ENCODE measurements at regions not wholly inside any gene's neighbourhood (a gene's known extent, or its start where the extent isn't known, plus 50 kb on each side); places are given as distances from the start of the nearest gene placed in this dataset.

DNA sequence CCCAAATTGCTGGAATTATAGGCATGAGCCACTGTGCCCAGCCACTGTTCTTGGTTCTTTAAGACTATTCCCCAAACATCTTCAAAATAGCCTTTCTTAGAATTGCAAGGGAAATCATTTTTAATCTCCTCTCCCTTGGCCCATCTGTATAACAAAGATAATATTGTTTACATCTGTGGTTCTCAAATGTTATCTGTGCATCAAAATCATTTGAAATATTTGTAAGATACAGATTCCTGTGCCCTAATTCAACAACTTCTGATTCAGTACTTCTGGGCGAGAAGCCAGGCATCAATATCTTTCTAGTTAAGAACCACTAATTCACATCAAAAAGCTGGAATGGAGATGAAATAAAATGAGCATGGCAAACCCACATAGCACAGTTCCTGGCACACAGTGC is 83.0 kb downstream of the TMPRSS5 start (continued):
- TF ChIP-seq, protein P1, sequence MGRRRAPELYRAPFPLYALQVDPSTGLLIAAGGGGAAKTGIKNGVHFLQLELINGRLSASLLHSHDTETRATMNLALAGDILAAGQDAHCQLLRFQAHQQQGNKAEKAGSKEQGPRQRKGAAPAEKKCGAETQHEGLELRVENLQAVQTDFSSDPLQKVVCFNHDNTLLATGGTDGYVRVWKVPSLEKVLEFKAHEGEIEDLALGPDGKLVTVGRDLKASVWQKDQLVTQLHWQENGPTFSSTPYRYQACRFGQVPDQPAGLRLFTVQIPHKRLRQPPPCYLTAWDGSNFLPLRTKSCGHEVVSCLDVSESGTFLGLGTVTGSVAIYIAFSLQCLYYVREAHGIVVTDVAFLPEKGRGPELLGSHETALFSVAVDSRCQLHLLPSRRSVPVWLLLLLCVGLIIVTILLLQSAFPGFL (CRISPR knock-in tag; IDR thresholded peaks at IDR 0.05) = no peak
- TF ChIP-seq FOXA3 (CRISPR knock-in tag; conservative IDR thresholded peaks at IDR 0.05 in 1 of 2, IDR thresholded peaks at IDR 0.05 in 1 of 2) = peak in 1 of 2 experiments; percentile 86; a peak in 2 of 4 replicates
- 0 out of 4 replicates have a peak, but pooled peaks of 1 of the 2 experiments have one; percentile 62 for TF ChIP-seq TEAD1 (CRISPR knock-in tag; IDR thresholded peaks at IDR 0.05)
- TF ChIP-seq PHF8 (IDR thresholded peaks at IDR 0.05; ENCODE audit: borderline replicate concordance, low read length) = no peak
- peak; percentile 77 for TF ChIP-seq EP300 (IDR thresholded peaks at IDR 0.05; ENCODE audit: low read length)
- TF ChIP-seq MYBL2 (IDR thresholded peaks at IDR 0.05; ENCODE audit: low read depth) = no peak
- TF ChIP-seq MYBL2 (CRISPR knock-in tag; IDR thresholded peaks at IDR 0.05; ENCODE audit: borderline replicate concordance) = no peak
- peak; percentile 83 for TF ChIP-seq ARID1B (IDR thresholded peaks at IDR 0.05)

DNA sequence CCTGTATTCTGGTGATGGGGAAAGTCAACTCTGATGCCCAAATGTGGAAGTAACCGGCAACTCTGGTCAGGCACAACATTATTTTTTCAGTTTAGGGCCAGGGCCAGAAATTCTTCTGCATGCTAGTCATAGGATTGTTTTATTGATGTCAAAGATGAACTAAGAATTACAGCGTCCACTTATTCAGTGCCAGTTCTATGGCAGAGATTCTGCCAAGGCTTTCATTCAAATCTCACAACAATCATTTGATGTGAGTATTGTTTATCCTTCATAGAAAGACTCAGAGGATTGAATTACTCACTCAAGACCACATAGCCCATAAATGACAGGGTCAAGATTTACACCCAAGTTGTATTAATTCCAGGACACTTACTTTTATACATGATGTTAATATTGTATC is 87.7 kb downstream of the TMPRSS5 start:
- intact Hi-C loops (cut with micrococcal nuclease) (no loop called here), in situ Hi-C loops (cut with MboI) (no loop called here)
- Histone ChIP-seq H3K4me2 (ENCODE audit: insufficient read depth, low read length) (no peak overlapping the region), H4K20me1 (replicated peaks; ENCODE audit: control insufficient read depth, insufficient read depth, low read length) (no peaks in the 10 kb centered on the region), H3K4me1 (replicated peaks in 1 of 2; ENCODE audit: control insufficient read depth in 2 of 2, insufficient read depth in 2 of 2, low read length in 2 of 2) (peaks cover 0 to 37% of the 10 kb centered on the region in 2 experiments; a peak in 4 of 5 replicates), H3K9ac (ENCODE audit: insufficient read depth in 1 of 2, low read depth in 2 of 2, low read length in 2 of 2) (no peak overlapping the region), H3K36me3 (ENCODE audit: control insufficient read depth, insufficient read depth, low read length) (no peaks in the 10 kb centered on the region), H3K27ac (ENCODE audit: extremely low read depth, low read depth, low read length) (no peak overlapping the region), H3K4me3 (no peak overlapping the region), H3K79me2 (ENCODE audit: control insufficient read depth, insufficient read depth, low read length) (no peaks in the 10 kb centered on the region), H3K9me3 (replicated peaks; ENCODE audit: control insufficient read depth, insufficient read depth, low read depth, low read length) (0 out of 2 replicates have a peak, but pooled peaks cover 3% of the 10 kb centered on the region), H3K9me1 (ENCODE audit: control insufficient read depth, insufficient read depth, low read length) (no peaks in the 10 kb centered on the region), H2AFZ (ENCODE audit: low read depth, low read length) (no peak overlapping the region), H3K27me3 (ENCODE audit: control insufficient read depth in 2 of 2, insufficient read depth in 2 of 2, low read length in 2 of 2) (no peaks in the 10 kb centered on the region)
- DNase-seq (ENCODE audit: extremely low read depth in 1 of 4, low spot score in 3 of 4) (no peak), ATAC-seq (no peak), FAIRE-seq (no peak)
- TF ChIP-seq, protein P2, sequence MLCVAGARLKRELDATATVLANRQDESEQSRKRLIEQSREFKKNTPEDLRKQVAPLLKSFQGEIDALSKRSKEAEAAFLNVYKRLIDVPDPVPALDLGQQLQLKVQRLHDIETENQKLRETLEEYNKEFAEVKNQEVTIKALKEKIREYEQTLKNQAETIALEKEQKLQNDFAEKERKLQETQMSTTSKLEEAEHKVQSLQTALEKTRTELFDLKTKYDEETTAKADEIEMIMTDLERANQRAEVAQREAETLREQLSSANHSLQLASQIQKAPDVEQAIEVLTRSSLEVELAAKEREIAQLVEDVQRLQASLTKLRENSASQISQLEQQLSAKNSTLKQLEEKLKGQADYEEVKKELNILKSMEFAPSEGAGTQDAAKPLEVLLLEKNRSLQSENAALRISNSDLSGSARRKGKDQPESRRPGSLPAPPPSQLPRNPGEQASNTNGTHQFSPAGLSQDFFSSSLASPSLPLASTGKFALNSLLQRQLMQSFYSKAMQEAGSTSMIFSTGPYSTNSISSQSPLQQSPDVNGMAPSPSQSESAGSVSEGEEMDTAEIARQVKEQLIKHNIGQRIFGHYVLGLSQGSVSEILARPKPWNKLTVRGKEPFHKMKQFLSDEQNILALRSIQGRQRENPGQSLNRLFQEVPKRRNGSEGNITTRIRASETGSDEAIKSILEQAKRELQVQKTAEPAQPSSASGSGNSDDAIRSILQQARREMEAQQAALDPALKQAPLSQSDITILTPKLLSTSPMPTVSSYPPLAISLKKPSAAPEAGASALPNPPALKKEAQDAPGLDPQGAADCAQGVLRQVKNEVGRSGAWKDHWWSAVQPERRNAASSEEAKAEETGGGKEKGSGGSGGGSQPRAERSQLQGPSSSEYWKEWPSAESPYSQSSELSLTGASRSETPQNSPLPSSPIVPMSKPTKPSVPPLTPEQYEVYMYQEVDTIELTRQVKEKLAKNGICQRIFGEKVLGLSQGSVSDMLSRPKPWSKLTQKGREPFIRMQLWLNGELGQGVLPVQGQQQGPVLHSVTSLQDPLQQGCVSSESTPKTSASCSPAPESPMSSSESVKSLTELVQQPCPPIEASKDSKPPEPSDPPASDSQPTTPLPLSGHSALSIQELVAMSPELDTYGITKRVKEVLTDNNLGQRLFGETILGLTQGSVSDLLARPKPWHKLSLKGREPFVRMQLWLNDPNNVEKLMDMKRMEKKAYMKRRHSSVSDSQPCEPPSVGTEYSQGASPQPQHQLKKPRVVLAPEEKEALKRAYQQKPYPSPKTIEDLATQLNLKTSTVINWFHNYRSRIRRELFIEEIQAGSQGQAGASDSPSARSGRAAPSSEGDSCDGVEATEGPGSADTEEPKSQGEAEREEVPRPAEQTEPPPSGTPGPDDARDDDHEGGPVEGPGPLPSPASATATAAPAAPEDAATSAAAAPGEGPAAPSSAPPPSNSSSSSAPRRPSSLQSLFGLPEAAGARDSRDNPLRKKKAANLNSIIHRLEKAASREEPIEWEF (CRISPR knock-in tag; IDR thresholded peaks at IDR 0.05) = no peak
- no peak for TF ChIP-seq RHOXF2B (CRISPR knock-in tag; conservative IDR thresholded peaks at IDR 0.05)
- TF ChIP-seq GABPB2 (CRISPR knock-in tag; conservative IDR thresholded peaks at IDR 0.05) = no peak
- ChIA-PET CTCF (ENCODE audit: low intra/inter-chr PET ratio) (no interaction called here), POLR2A (no interaction called here)
- 78% methylated on average over 2 of the region's 2 CpGs for WGBS (ENCODE audit: insufficient coverage, low coverage, missing lambda C conversion rate)
- BruUV-seq (replicated peaks) = no TSS peak

Data from K562 (cell line).